Panc1 (cell line): ENCODE measurements at regions not wholly inside any gene's neighbourhood (a gene's known extent, or its start where the extent isn't known, plus 50 kb on each side); places are given as distances from the start of the nearest gene placed in this dataset.

Source experiments
- ATAC-seq: fragments of 200-7000 bp; cut with Tn5 transposase; 2 replicates; pipeline ENCODE4 v1.9.1; 2020; ENCODE audit warnings: mild to moderate bottlenecking, moderate library complexity
- BruUV-seq: library from RNA; stranded (reverse); fragments of 400-500 nt; replicated peaks from 2 replicates; lab custom pipeline; 2021; lab: Mats Ljungman, UMichigan
- CTCF ChIA-PET: fragments of 300-600 bp; sonication (Branson Sonifier 250); formaldehyde crosslinking; loops from one replicate; lab custom pipeline; 2022; ENCODE audit warnings: antibody characterized with exemption; lab: Charles Lee
- POLR2A ChIA-PET: fragments of 300-600 bp; sonication (Branson Sonifier 250); formaldehyde crosslinking; loops from one replicate; lab custom pipeline; 2022; ENCODE audit warnings: antibody characterized with exemption; lab: Charles Lee
- DNase-seq: peaks from one replicate; pipeline ENCODE4 v3.0.0-alpha.2; 2010; ENCODE audit warnings: low read depth, low spot score
- H3K27ac ChIP-seq: 2 replicates; pipeline ENCODE4 v1.5.1; 2011; ENCODE audit warnings: mild to moderate bottlenecking, low read length, inconsistent platforms
- H3K27me3 ChIP-seq: fragments of 200-500 bp; sonication (Bioruptor generic); 2 replicates; pipeline ENCODE4 v1.6.0; 2014; ENCODE audit warnings: low read length, inconsistent platforms; ENCODE audit not compliant: control insufficient read depth, insufficient read depth
- H3K36me3 ChIP-seq: fragments of 200-500 bp; sonication (Bioruptor generic); 2 replicates; pipeline ENCODE4 v1.5.1; 2014; ENCODE audit warnings: inconsistent platforms, mild to moderate bottlenecking, low read length, moderate library complexity; ENCODE audit not compliant: control insufficient read depth, insufficient read depth
- H3K4me1 ChIP-seq: 2 replicates; pipeline ENCODE4 v1.5.1; 2011; ENCODE audit warnings: inconsistent platforms, mild to moderate bottlenecking, low read length, moderate library complexity; ENCODE audit not compliant: control insufficient read depth, insufficient read depth
- H3K4me3 ChIP-seq, 2 experiments: 2 replicates each; pipeline ENCODE4 v1.5.1; 2011 to 2012; ENCODE audit warnings: low read depth in 2 of 2, low read length in 2 of 2, mild to moderate bottlenecking in 2 of 2, inconsistent platforms in 1 of 2, moderate library complexity in 1 of 2
- H3K9me3 ChIP-seq: fragments of 200-500 bp; sonication (Bioruptor generic); 2 replicates; pipeline ENCODE4 v1.5.1; 2014; ENCODE audit warnings: low read depth, mild to moderate bottlenecking, inconsistent platforms, low read length, moderate library complexity; ENCODE audit not compliant: control insufficient read depth, insufficient read depth
- POLR2AphosphoS5 ChIP-seq: IDR thresholded peaks from 2 replicates; pipeline ENCODE4 v1.6.1; 2012; ENCODE audit warnings: mild to moderate bottlenecking, low read depth, low read length, moderate library complexity
- SIN3A ChIP-seq: IDR thresholded peaks from 2 replicates; pipeline ENCODE4 v1.6.1; 2012; ENCODE audit warnings: low read depth, mild to moderate bottlenecking, low read length, moderate library complexity, borderline replicate concordance; ENCODE audit not compliant: insufficient read depth
- TCF7L2 ChIP-seq: IDR thresholded peaks from 2 replicates; pipeline ENCODE4 v1.6.1; 2011; ENCODE audit warnings: mild to moderate bottlenecking, low read depth, low read length, inconsistent platforms
- in situ Hi-C: cut with HindIII; loops from 2 replicates; pipeline ENCODE4 v1.10.0; 2016; ENCODE audit warnings: low sequenced_read_pairs, low pct_unique_long_range_greater_than_20kb
- intact Hi-C: fragments of 100-400 bp; cut with micrococcal nuclease; formaldehyde crosslinking; loops from one replicate; pipeline ENCODE4 v1.10.0; 2022; ENCODE audit not compliant: unreplicated experiment
- TF ChIP-seq, protein P1 (sequence below): fragments of 450-650 bp; IDR thresholded peaks from 2 replicates; pipeline ENCODE4 v1.5.1; 2017; ENCODE audit warnings: mild to moderate bottlenecking
- TF ChIP-seq, protein P2 (sequence below), 2 experiments: IDR thresholded peaks; 2 replicates each; pipeline ENCODE4 v1.6.1; 2011 to 2012; ENCODE audit warnings: low read depth in 2 of 2, control low read depth in 1 of 2, low read length in 1 of 2, mild to moderate bottlenecking in 1 of 2, moderate library complexity in 1 of 2; ENCODE audit not compliant: insufficient read depth in 1 of 2

DNA sequence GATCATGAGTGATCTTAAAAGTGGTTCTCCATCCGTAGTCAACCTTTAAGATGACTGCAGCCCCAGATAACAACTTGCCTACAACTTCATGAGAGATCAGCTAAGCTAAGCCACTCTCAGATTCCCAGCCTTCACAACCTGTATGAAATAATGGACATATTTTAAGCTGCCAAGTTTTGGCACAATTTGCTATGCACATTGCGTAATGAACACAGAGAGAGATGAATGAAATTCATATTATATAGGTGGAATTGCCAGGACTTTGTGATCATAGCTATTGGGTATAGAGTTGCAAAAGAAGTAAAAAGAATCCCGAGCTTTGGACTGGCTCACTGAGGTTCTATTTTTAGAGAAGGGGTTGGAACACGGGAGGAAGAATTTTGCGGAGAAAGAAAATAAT is 59.1 kb upstream of the EGLN3 start:
- Histone ChIP-seq H3K27ac (no peak overlapping the region), H3K9me3 (no peaks in the 10 kb centered on the region), H3K4me1 (no peaks in the 10 kb centered on the region), H3K36me3 (no peaks in the 10 kb centered on the region), H3K27me3 (no peaks in the 10 kb centered on the region), H3K4me3 (no peak overlapping the region)
- ATAC-seq (no peak), DNase-seq (no peak)
- ChIA-PET CTCF (no interaction called here), POLR2A (no interaction called here)
- in situ Hi-C loops, result no loop called here
- TF ChIP-seq, protein P1, sequence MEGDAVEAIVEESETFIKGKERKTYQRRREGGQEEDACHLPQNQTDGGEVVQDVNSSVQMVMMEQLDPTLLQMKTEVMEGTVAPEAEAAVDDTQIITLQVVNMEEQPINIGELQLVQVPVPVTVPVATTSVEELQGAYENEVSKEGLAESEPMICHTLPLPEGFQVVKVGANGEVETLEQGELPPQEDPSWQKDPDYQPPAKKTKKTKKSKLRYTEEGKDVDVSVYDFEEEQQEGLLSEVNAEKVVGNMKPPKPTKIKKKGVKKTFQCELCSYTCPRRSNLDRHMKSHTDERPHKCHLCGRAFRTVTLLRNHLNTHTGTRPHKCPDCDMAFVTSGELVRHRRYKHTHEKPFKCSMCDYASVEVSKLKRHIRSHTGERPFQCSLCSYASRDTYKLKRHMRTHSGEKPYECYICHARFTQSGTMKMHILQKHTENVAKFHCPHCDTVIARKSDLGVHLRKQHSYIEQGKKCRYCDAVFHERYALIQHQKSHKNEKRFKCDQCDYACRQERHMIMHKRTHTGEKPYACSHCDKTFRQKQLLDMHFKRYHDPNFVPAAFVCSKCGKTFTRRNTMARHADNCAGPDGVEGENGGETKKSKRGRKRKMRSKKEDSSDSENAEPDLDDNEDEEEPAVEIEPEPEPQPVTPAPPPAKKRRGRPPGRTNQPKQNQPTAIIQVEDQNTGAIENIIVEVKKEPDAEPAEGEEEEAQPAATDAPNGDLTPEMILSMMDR, result no peak
- no peak for TF ChIP-seq POLR2AphosphoS5
- TF ChIP-seq, protein P2, sequence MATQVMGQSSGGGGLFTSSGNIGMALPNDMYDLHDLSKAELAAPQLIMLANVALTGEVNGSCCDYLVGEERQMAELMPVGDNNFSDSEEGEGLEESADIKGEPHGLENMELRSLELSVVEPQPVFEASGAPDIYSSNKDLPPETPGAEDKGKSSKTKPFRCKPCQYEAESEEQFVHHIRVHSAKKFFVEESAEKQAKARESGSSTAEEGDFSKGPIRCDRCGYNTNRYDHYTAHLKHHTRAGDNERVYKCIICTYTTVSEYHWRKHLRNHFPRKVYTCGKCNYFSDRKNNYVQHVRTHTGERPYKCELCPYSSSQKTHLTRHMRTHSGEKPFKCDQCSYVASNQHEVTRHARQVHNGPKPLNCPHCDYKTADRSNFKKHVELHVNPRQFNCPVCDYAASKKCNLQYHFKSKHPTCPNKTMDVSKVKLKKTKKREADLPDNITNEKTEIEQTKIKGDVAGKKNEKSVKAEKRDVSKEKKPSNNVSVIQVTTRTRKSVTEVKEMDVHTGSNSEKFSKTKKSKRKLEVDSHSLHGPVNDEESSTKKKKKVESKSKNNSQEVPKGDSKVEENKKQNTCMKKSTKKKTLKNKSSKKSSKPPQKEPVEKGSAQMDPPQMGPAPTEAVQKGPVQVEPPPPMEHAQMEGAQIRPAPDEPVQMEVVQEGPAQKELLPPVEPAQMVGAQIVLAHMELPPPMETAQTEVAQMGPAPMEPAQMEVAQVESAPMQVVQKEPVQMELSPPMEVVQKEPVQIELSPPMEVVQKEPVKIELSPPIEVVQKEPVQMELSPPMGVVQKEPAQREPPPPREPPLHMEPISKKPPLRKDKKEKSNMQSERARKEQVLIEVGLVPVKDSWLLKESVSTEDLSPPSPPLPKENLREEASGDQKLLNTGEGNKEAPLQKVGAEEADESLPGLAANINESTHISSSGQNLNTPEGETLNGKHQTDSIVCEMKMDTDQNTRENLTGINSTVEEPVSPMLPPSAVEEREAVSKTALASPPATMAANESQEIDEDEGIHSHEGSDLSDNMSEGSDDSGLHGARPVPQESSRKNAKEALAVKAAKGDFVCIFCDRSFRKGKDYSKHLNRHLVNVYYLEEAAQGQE (IDR thresholded peaks at IDR 0.05; ENCODE audit: insufficient read depth in 1 of 2, low read depth in 2 of 2, low read length in 1 of 2), result no peak
- TF ChIP-seq SIN3A, result no peak
- TF ChIP-seq TCF7L2, result no peak
- intact Hi-C loops, result no loop called here
- no TSS peak for BruUV-seq

DNA sequence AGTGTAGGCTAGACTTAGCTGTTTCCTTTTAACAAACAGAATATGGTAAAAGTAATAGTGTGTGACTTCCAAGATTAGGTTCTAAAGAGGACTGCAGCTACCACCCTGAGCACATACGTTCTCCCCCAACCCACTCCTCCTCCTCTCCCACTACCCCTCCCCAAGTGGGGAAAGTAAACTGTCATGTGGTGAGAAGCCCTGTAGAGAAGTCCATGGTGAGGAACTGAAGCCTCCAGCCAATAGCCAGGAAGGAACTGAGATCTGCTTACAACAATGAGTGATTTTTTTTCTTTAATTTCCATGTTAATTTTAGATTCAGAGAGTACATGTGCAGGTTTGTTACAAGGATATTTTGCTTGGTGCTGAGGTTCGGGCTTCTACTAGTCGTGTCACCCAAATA is 57.0 kb upstream of the EGLN3 start:
- no peaks in the 10 kb centered on the region for H3K9me3 ChIP-seq
- no TSS peak for BruUV-seq
- no peaks in the 10 kb centered on the region for H3K4me1 ChIP-seq
- no peaks in the 10 kb centered on the region for H3K27me3 ChIP-seq
- no peak overlapping the region for H3K4me3 ChIP-seq
- intact Hi-C loops (no loop called here), in situ Hi-C loops (no loop called here)
- no peak overlapping the region for H3K27ac ChIP-seq
- ATAC-seq, result no peak
- CTCF ChIA-PET, result no interaction called here
- TF ChIP-seq POLR2AphosphoS5, result no peak
- TF ChIP-seq TCF7L2, result no peak
- TF ChIP-seq, protein P1, result no peak
- TF ChIP-seq, protein P2 (IDR thresholded peaks at IDR 0.05; ENCODE audit: insufficient read depth in 1 of 2, low read depth in 2 of 2, low read length in 1 of 2), result no peak
- no peak for TF ChIP-seq SIN3A
- no peak for DNase-seq
- H3K36me3 ChIP-seq, result no peaks in the 10 kb centered on the region
- POLR2A ChIA-PET, result no interaction called here
